Thyroid gland (tissue), 4 donors: ENCODE measurements at regions not wholly inside any gene's neighbourhood (a gene's known extent, or its start where the extent isn't known, plus 50 kb on each side); places are given as distances from the start of the nearest gene placed in this dataset.
"Not testable (repeated sequence)": the region's sequence is repeated elsewhere in the genome, so short reads cannot be mapped to it uniquely, and the experiment has no call there.

ENCODE experiments used
- DNase-seq, 2 donors: peaks; one replicate each; pipeline ENCODE4 v3.0.0-alpha.2; 2019
- H3K27ac ChIP-seq, 3 donors: fragments of 200-600 bp; sonication (generic); 1 replicate in 2 of 3; 2 replicates in 1 of 3; pipeline ENCODE4 v1.5.1; 2016 to 2019; ENCODE audit warnings: mild to moderate bottlenecking in 1 of 3, moderate library complexity in 1 of 3
- H3K27me3 ChIP-seq: fragments of 200-600 bp; sonication (generic); one replicate; pipeline ENCODE4 v1.5.1; 2019
- H3K36me3 ChIP-seq, 2 donors: fragments of 200-600 bp; sonication (generic); one replicate each; pipeline ENCODE4 v1.5.1; 2016 to 2019
- H3K4me1 ChIP-seq, 2 donors: fragments of 200-600 bp; sonication (generic); one replicate each; pipeline ENCODE4 v1.5.1; 2017 to 2019
- H3K4me3 ChIP-seq, 3 donors: fragments of 200-600 bp; sonication (generic); replicated peaks in 1 of 3; 1 replicate in 2 of 3; 2 replicates in 1 of 3; pipeline ENCODE4 v1.5.1; 2016; ENCODE audit warnings: mild to moderate bottlenecking in 1 of 3
- H3K9me3 ChIP-seq: fragments of 200-600 bp; sonication (generic); one replicate; pipeline ENCODE4 v1.5.1; 2017
- POLR2A ChIP-seq, 2 donors: fragments of 450-650 bp; IDR thresholded peaks; one replicate each; pipeline ENCODE4 v1.6.1; 2017; ENCODE audit warnings: antibody characterized with exemption in 2 of 2, mild to moderate bottlenecking in 2 of 2, moderate library complexity in 1 of 2
- WGBS, 2 donors: methylation state at CpG; one replicate each; pipeline ENCODE4 v1.1.5; 2017; 5-methylcytosine and 5-hydroxymethylcytosine counted together
- intact Hi-C: fragments of 100-400 bp; cut with DNase I; formaldehyde crosslinking; loops from one replicate; pipeline ENCODE4 v1.15.1; 2023
- TF ChIP-seq, protein P1 (sequence below), 6 experiments: fragments of 200-600 bp in 3 of 6; fragments of 450-650 bp in 3 of 6; sonication (generic) in 3 of 6; IDR thresholded peaks; one replicate each; pipeline ENCODE4 v1.5.1; 2016 to 2019; ENCODE audit warnings: antibody characterized with exemption in 6 of 6, mild to moderate bottlenecking in 2 of 6, inconsistent platforms in 1 of 6, moderate library complexity in 1 of 6

DNA sequence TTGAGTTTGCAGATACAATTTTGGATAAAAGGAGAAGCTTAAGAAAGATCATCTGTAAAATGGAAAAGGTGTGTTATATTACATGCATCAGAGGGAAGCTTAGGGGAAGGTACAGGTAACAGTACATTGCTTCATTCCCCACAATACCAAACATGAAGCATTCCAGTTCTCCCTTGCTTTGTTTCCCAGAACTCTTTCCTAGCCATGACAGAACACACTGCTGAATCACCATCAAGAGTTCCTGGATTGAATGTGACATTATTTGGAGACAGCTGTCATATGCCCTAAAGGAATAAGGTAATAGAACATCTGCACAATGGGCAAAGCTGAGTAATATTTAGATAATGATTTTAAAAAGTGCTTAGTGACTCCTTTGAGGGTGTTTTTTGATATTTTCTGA, 303.5 kb upstream of the ST8SIA4 start:
- no peak for DNase-seq
- Histone ChIP-seq H3K9me3 (no peaks in the 10 kb centered on the region), H3K27me3 (no peaks in the 10 kb centered on the region), H3K36me3 (no peaks in the 10 kb centered on the region), H3K4me1 (no peaks in the 10 kb centered on the region), H3K4me3 (no peak overlapping the region), H3K27ac (no peak overlapping the region)
- intact Hi-C loops: no loop called here
- TF ChIP-seq, protein P1, sequence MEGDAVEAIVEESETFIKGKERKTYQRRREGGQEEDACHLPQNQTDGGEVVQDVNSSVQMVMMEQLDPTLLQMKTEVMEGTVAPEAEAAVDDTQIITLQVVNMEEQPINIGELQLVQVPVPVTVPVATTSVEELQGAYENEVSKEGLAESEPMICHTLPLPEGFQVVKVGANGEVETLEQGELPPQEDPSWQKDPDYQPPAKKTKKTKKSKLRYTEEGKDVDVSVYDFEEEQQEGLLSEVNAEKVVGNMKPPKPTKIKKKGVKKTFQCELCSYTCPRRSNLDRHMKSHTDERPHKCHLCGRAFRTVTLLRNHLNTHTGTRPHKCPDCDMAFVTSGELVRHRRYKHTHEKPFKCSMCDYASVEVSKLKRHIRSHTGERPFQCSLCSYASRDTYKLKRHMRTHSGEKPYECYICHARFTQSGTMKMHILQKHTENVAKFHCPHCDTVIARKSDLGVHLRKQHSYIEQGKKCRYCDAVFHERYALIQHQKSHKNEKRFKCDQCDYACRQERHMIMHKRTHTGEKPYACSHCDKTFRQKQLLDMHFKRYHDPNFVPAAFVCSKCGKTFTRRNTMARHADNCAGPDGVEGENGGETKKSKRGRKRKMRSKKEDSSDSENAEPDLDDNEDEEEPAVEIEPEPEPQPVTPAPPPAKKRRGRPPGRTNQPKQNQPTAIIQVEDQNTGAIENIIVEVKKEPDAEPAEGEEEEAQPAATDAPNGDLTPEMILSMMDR (IDR thresholded peaks at IDR 0.05): no peak
- no peak for TF ChIP-seq POLR2A (IDR thresholded peaks at IDR 0.05)

DNA sequence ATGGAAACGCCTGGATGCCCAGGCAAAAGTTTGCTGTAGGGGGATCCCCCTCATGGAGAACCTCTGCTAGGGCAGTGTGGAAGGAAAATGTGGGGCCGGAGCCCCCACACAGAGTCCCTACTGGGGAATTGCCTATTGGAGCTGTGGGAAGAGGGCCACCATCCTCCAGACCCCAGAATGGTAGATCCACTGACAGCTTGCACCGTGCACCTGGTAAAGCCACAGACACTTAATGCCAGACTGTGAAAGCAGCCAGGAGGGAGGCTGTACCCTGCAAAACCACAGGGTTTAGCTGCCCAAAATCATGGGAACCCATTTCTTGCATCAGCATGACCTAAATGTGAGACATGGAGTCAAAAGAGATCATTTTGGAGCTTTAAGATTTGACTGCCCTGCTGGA, 302.0 kb upstream of the ST8SIA4 start:
- H3K36me3 ChIP-seq, H3K27ac ChIP-seq, H3K4me3 ChIP-seq, intact Hi-C loops, H3K9me3 ChIP-seq, DNase-seq, H3K27me3 ChIP-seq, H3K4me1 ChIP-seq: not testable (repeated sequence)
- 78 to 88% methylated on average over 2 to 3 of the region's 3 CpGs for WGBS, 2 donors

GRCh38 chr5:101180365-101180764, 277.3 kb upstream of the ST8SIA4 start:
- H3K27ac ChIP-seq, H3K4me1 ChIP-seq, H3K27me3 ChIP-seq, H3K36me3 ChIP-seq, intact Hi-C loops, H3K9me3 ChIP-seq, H3K4me3 ChIP-seq, DNase-seq: not testable (repeated sequence)
- whole genome bisulfite sequencing, 2 donors: 80 to 81% methylated on average over 9 to 10 of the region's 10 CpGs

GRCh38 chr5:101176605-101177004, 273.5 kb upstream of the ST8SIA4 start:
- Histone ChIP-seq H3K4me3 (no peak overlapping the region), H3K27me3 (no peaks in the 10 kb centered on the region), H3K4me1 (no peaks in the 10 kb centered on the region), H3K9me3 (no peaks in the 10 kb centered on the region), H3K27ac (no peak overlapping the region), H3K36me3 (no peaks in the 10 kb centered on the region)
- intact Hi-C loops: no loop called here
- 64 to 87% methylated on average over 3 of the region's 3 CpGs for WGBS, 2 donors
- no peak for DNase-seq
- no peak for TF ChIP-seq POLR2A (IDR thresholded peaks at IDR 0.05)
- TF ChIP-seq, protein P1 (IDR thresholded peaks at IDR 0.05): no peak

DNA sequence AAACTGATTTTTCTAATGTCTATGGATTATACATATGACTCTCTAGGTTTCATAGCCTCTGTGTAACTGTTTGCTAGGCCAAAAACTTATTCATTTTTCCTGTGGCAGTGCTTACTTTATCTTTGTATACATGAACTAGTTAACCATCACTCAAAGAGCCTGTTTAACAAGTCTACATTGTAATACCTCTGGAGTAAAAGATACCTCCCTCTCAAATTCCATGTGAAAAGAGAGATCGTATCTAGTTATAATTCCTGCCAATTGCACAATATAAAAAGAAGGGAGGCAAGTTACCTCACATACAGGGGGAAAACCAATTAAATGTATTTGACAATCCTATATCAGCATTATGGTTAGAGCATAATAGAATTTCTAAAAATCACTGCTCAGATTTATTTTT, 271.9 kb upstream of the ST8SIA4 start:
- H3K4me3 ChIP-seq: no peak overlapping the region
- 75 to 88% methylated on average over 1 of the region's 1 CpG for WGBS, 2 donors
- DNase-seq: no peak
- no peaks in the 10 kb centered on the region for H3K36me3 ChIP-seq
- no peaks in the 10 kb centered on the region for H3K4me1 ChIP-seq
- H3K27me3 ChIP-seq: no peaks in the 10 kb centered on the region
- TF ChIP-seq POLR2A (IDR thresholded peaks at IDR 0.05): no peak
- TF ChIP-seq, protein P1 (IDR thresholded peaks at IDR 0.05): no peak
- intact Hi-C loops: no loop called here
- no peaks in the 10 kb centered on the region for H3K9me3 ChIP-seq
- no peak overlapping the region for H3K27ac ChIP-seq

DNA sequence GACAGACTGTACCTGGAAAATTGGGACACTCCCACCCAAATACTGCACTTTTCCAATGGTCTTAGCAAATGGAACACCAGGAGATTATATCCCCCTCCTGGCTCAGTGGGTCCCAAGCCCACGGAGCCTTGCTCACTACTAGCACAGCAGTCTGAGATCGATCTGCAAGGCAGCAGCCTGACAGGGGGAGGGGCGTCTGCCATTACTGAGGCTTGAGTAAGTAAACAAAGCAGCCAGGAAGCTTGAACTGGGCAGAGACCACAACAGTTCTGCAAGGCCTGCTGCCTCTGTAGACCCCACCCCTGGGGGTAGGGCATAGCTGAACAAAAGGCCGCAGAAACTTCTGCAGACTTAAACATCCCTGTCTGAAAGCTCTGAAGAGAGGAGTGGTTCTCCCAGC, 260.0 kb upstream of the ST8SIA4 start:
- no peak for DNase-seq
- TF ChIP-seq, protein P1 (IDR thresholded peaks at IDR 0.05): no peak
- no peak for TF ChIP-seq POLR2A (IDR thresholded peaks at IDR 0.05)
- Histone ChIP-seq H3K27me3 (no peaks in the 10 kb centered on the region), H3K36me3 (no peaks in the 10 kb centered on the region), H3K9me3 (no peaks in the 10 kb centered on the region), H3K27ac (no peak overlapping the region), H3K4me3 (no peak overlapping the region), H3K4me1 (no peaks in the 10 kb centered on the region)
- WGBS, 2 donors: 74 to 80% methylated on average over 3 of the region's 4 CpGs
- intact Hi-C loops: no loop called here
